ENCODE measurements at regions not wholly inside any gene's neighbourhood (a gene's known extent, or its start where the extent isn't known, plus 50 kb on each side); places are given as distances from the start of the nearest gene placed in this dataset.

- TF ChIP-seq, protein P1, sequence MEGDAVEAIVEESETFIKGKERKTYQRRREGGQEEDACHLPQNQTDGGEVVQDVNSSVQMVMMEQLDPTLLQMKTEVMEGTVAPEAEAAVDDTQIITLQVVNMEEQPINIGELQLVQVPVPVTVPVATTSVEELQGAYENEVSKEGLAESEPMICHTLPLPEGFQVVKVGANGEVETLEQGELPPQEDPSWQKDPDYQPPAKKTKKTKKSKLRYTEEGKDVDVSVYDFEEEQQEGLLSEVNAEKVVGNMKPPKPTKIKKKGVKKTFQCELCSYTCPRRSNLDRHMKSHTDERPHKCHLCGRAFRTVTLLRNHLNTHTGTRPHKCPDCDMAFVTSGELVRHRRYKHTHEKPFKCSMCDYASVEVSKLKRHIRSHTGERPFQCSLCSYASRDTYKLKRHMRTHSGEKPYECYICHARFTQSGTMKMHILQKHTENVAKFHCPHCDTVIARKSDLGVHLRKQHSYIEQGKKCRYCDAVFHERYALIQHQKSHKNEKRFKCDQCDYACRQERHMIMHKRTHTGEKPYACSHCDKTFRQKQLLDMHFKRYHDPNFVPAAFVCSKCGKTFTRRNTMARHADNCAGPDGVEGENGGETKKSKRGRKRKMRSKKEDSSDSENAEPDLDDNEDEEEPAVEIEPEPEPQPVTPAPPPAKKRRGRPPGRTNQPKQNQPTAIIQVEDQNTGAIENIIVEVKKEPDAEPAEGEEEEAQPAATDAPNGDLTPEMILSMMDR (IDR thresholded peaks at IDR 0.05; ENCODE audit: insufficient read depth, low read depth, low read length) = no peak
- no peak overlapping the region for H3K4me3 ChIP-seq (ENCODE audit: low read depth, low read length)
- ChIA-PET CTCF (no interaction called here), POLR2A (no interaction called here)
- H3K36me3 ChIP-seq (ENCODE audit: control insufficient read depth, insufficient read depth, low read length) = no peaks in the 10 kb centered on the region
- no peak for DNase-seq (ENCODE audit: low read depth)
- no peaks in the 10 kb centered on the region for H3K27me3 ChIP-seq (ENCODE audit: control insufficient read depth, insufficient read depth, low read length)
These were observed 131.1 kb downstream of the TBXT start for GRCh38 chr6:166036316-166037095.

GRCh38 chr6:166032366-166033200 lies 135.1 kb downstream of the TBXT start:
- ChIA-PET CTCF (interaction anchor here (0.6 to 1.5 kb wide), 6 partner anchors 9 to 173 kb away, joined by 3 to 4 read pairs (median 3); no protein-coding TSS in a partner anchor), POLR2A (no interaction called here)
- peak; percentile 66 for DNase-seq (ENCODE audit: low read depth)
- TF ChIP-seq, protein P1 (IDR thresholded peaks at IDR 0.05; ENCODE audit: insufficient read depth, low read depth, low read length) = peak; percentile 30; the same call in 1 of the 2 replicates
- H3K27me3 ChIP-seq (ENCODE audit: control insufficient read depth, insufficient read depth, low read length) = no peaks in the 10 kb centered on the region
- no peak overlapping the region for H3K4me3 ChIP-seq (ENCODE audit: low read depth, low read length)
- H3K36me3 ChIP-seq (ENCODE audit: control insufficient read depth, insufficient read depth, low read length) = no peaks in the 10 kb centered on the region

- DNase-seq (ENCODE audit: low read depth) = no peak
- Histone ChIP-seq H3K27me3 (ENCODE audit: control insufficient read depth, insufficient read depth, low read length) (no peaks in the 10 kb centered on the region), H3K36me3 (ENCODE audit: control insufficient read depth, insufficient read depth, low read length) (no peaks in the 10 kb centered on the region), H3K4me3 (ENCODE audit: low read depth, low read length) (no peak overlapping the region)
- POLR2A ChIA-PET = no interaction called here
- CTCF ChIA-PET = no interaction called here
- TF ChIP-seq, protein P1 (IDR thresholded peaks at IDR 0.05; ENCODE audit: insufficient read depth, low read depth, low read length) = no peak
These were observed 136.4 kb downstream of the TBXT start for GRCh38 chr6:166031275-166031674.

DNA sequence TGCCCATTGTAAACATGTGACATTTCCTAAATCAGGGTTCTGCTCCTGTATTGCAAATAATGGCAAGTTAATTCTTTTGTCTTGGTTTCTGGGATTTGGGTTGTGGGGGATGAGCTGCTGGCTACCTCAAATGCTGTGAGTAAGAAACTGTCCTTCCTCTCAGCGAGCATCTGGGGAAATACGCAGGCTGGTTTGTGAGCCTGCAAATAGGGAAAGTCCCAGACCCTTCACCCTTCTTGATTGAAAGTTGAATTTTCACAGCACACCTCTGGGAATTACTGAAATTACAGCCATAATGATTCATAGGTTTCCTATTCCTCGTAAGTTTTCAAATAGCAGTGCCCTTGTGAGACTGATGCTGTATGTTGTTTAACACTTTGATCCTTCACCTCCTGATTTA lies 138.1 kb downstream of the TBXT start:
- ChIA-PET POLR2A (no interaction called here), CTCF (no interaction called here)
- no peak overlapping the region for H3K4me3 ChIP-seq (ENCODE audit: low read depth, low read length)
- TF ChIP-seq, protein P1 (IDR thresholded peaks at IDR 0.05; ENCODE audit: insufficient read depth, low read depth, low read length) = no peak
- no peaks in the 10 kb centered on the region for H3K27me3 ChIP-seq (ENCODE audit: control insufficient read depth, insufficient read depth, low read length)
- no peak for DNase-seq (ENCODE audit: low read depth)
- H3K36me3 ChIP-seq (ENCODE audit: control insufficient read depth, insufficient read depth, low read length) = no peaks in the 10 kb centered on the region

DNA sequence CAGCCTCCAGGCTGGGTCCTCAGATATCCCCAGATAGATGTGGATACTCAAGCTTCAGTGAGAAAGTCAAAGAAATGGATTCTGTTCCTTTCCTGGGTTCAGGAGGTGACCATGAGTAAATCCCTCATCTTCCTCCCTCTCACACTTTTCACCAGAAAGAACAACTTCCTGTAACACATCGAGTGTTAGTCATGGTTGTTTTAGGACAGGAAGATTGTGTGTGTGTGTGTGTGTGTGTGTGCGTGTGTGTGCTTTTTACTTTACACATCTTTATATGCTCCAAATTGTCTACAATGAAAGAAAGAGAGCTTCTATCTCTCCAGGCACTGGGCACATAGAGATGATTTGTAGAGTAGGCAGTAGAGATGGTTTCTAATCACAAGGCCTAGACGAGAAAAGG lies 139.9 kb downstream of the TBXT start:
- H3K36me3 ChIP-seq (ENCODE audit: control insufficient read depth, insufficient read depth, low read length) = no peaks in the 10 kb centered on the region
- CTCF ChIA-PET = no interaction called here
- DNase-seq (ENCODE audit: low read depth) = no peak
- H3K4me3 ChIP-seq (ENCODE audit: low read depth, low read length) = no peak overlapping the region
- TF ChIP-seq, protein P1 (IDR thresholded peaks at IDR 0.05; ENCODE audit: insufficient read depth, low read depth, low read length) = no peak
- POLR2A ChIA-PET = no interaction called here
- H3K27me3 ChIP-seq (ENCODE audit: control insufficient read depth, insufficient read depth, low read length) = no peaks in the 10 kb centered on the region
